H1 (cell line): ENCODE measurements at regions not wholly inside any gene's neighbourhood (a gene's known extent, or its start where the extent isn't known, plus 50 kb on each side); places are given as distances from the start of the nearest gene placed in this dataset.

Experiments used
- BRCA1 ChIP-seq: IDR thresholded peaks from 2 replicates; pipeline ENCODE4 v1.6.1; 2012; ENCODE audit warnings: low read depth, low read length, improper control_type of control experiment
- CBX8 ChIP-seq: fragments of 300-800, 300-1000 bp; sonication (generic); IDR thresholded peaks from 2 replicates; pipeline ENCODE4 v1.7.1; 2016; ENCODE audit warnings: low read depth, low read length, borderline replicate concordance

DNA sequence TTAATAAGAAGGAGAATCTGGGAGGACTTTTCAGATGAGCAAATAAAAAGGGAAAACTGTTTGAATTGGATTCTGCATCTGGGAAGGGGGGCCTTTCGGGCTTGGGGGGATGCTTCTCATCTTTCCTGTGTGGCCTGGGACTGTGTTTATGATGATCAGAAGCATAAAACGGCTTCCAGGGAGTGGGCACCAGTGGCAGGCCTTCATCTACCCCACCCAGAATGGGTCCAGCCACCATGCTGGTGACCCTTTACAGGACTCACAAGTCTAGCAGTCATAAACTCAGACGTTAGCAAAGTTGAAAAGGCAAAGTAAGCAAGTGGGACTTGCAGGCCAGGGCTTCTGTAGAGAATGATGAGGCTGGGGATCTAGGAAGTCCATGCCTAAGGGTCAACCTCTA lies 198.3 kb upstream of the ZMIZ1 start (continued):
- no peak for TF ChIP-seq BRCA1
- TF ChIP-seq CBX8: no peak
